GM19467 (cell line): ENCODE measurements at regions not wholly inside any gene's neighbourhood (a gene's known extent, or its start where the extent isn't known, plus 50 kb on each side); places are given as distances from the start of the nearest gene placed in this dataset.
"Not testable (repeated sequence)": the region's sequence is repeated elsewhere in the genome, so short reads cannot be mapped to it uniquely, and the experiment has no call there.

ENCODE experiments used
- ATAC-seq: cut with Tn5 transposase; IDR thresholded peaks from one replicate; pipeline ENCODE4 v1.9.1; 2021; ENCODE audit warnings: mild to moderate bottlenecking, moderate library complexity; ENCODE audit not compliant: unreplicated experiment

GRCh38 chr2:39570614-39571013, 95.1 kb upstream of the TMEM178A start:
- no peak for ATAC-seq

GRCh38 chr2:39571111-39571731, 94.5 kb upstream of the TMEM178A start:
- no peak for ATAC-seq

GRCh38 chr2:39573276-39573675, 92.4 kb upstream of the TMEM178A start:
- no peak for ATAC-seq

- no peak for ATAC-seq
Observed at GRCh38 chr2:39581866-39582265, 83.9 kb upstream of the TMEM178A start.

GRCh38 chr2:39583213-39583612, 82.5 kb upstream of the TMEM178A start:
- ATAC-seq: no peak

GRCh38 chr2:39583781-39584180, 81.9 kb upstream of the TMEM178A start:
- ATAC-seq: no peak

- ATAC-seq: no peak
Observed at GRCh38 chr2:39584283-39584965, 81.3 kb upstream of the TMEM178A start.

- ATAC-seq: not testable (repeated sequence)
Observed at GRCh38 chr2:39585531-39585930, 80.2 kb upstream of the TMEM178A start.

- no peak for ATAC-seq
Observed at GRCh38 chr2:39587168-39587567, 78.5 kb upstream of the TMEM178A start.

GRCh38 chr2:39587641-39588040, 78.1 kb upstream of the TMEM178A start:
- ATAC-seq: no peak

GRCh38 chr2:39593439-39594393, 72.0 kb upstream of the TMEM178A start:
- ATAC-seq: no peak

- ATAC-seq: no peak
Observed at GRCh38 chr2:39595116-39595515, 70.6 kb upstream of the TMEM178A start.

- no peak for ATAC-seq
Observed at GRCh38 chr2:39597314-39597713, 68.4 kb upstream of the TMEM178A start.

- ATAC-seq: no peak
Observed at GRCh38 chr2:39602616-39603015, 63.1 kb upstream of the TMEM178A start.

GRCh38 chr2:39603436-39603835, 62.3 kb upstream of the TMEM178A start:
- no peak for ATAC-seq

- no peak for ATAC-seq
Observed at GRCh38 chr2:39604866-39605265, 60.9 kb upstream of the TMEM178A start.

- ATAC-seq: no peak
Observed at GRCh38 chr2:39606585-39606984, 59.1 kb upstream of the TMEM178A start.

GRCh38 chr2:39607538-39608262, 58.0 kb upstream of the TMEM178A start:
- no peak for ATAC-seq

- no peak for ATAC-seq
Observed at GRCh38 chr2:39608263-39608575, 57.5 kb upstream of the TMEM178A start.

- no peak for ATAC-seq
Observed at GRCh38 chr2:39608686-39609441, 56.9 kb upstream of the TMEM178A start.
